HepG2 (cell line): ENCODE measurements at regions not wholly inside any gene's neighbourhood (a gene's known extent, or its start where the extent isn't known, plus 50 kb on each side); places are given as distances from the start of the nearest gene placed in this dataset.

Experiments
- ATAC-seq: fragments of 200-7000 bp; cut with Tn5 transposase; 3 replicates; pipeline ENCODE4 v1.9.1; 2020; ENCODE audit warnings: mild to moderate bottlenecking, moderate library complexity
- BruUV-seq: library from RNA; stranded (reverse); fragments of 400-500 nt; replicated peaks from 2 replicates; lab custom pipeline; 2021; lab: Mats Ljungman, UMichigan
- CTCF ChIA-PET: fragments of 300-600 bp; formaldehyde crosslinking; extraction: SDS; loops from one replicate; lab custom pipeline; 2021; ENCODE audit warnings: low total read pairs, inconsistent platforms, low intra/inter-chr PET ratio; lab: Yijun Ruan, JAX
- POLR2A ChIA-PET: fragments of 350-600 bp; sonication (Branson Sonifier 250); formaldehyde crosslinking; loops from one replicate; lab custom pipeline; 2020; ENCODE audit warnings: antibody characterized with exemption, inconsistent platforms; lab: Yijun Ruan, JAX
- DNase-seq: peaks from one replicate; pipeline ENCODE4 v3.0.0-alpha.2; 2015; ENCODE audit warnings: low spot score
- FAIRE-seq: peaks from 3 replicates; lab custom pipeline; 2011; peaks lifted over from hg19 to GRCh38; lab: Jason Lieb, UNC
- H2AFZ ChIP-seq: one replicate; pipeline ENCODE4 v1.6.1; 2011; ENCODE audit warnings: low read length, inconsistent platforms
- H3K27ac ChIP-seq: fragments of 300-600 bp; 3 replicates; pipeline ENCODE4 v1.8.0; 2011; ENCODE audit warnings: mixed run types, mild to moderate bottlenecking, mixed read lengths, low read length, inconsistent platforms; ENCODE audit not compliant: insufficient read depth; ENCODE audit errors: extremely low read length
- H3K27me3 ChIP-seq, 2 experiments: fragments of 200-600 bp in 1 of 2; 2 replicates in 1 of 2; 3 replicates in 1 of 2; pipeline versions ENCODE4 v1.6.0 to v1.8.0; 2011; ENCODE audit warnings: low read length in 2 of 2, mild to moderate bottlenecking in 2 of 2, moderate library complexity in 2 of 2, inconsistent platforms in 1 of 2; ENCODE audit not compliant: insufficient read depth in 2 of 2, control insufficient read depth in 1 of 2
- H3K36me3 ChIP-seq, 2 experiments: fragments of 200-600 bp in 1 of 2; replicated peaks in 1 of 2; 2 replicates in 1 of 2; 3 replicates in 1 of 2; pipeline versions ENCODE4 v1.5.1 to v1.8.0; 2011; ENCODE audit warnings: low read length in 2 of 2, inconsistent platforms in 1 of 2; ENCODE audit not compliant: insufficient read depth in 2 of 2, control insufficient read depth in 1 of 2
- H3K4me1 ChIP-seq: 2 replicates; pipeline ENCODE4 v1.5.1; 2012; ENCODE audit warnings: low read length, inconsistent platforms; ENCODE audit not compliant: insufficient read depth
- H3K4me2 ChIP-seq: 2 replicates; pipeline ENCODE4 v1.6.0; 2011; ENCODE audit warnings: low read depth, low read length, inconsistent platforms
- H3K4me3 ChIP-seq, 3 experiments: fragments of 200-600 bp in 1 of 3; sonication (generic), shearing (Covaris generic) in 1 of 3; replicated peaks in 1 of 3; 2 replicates each; pipeline ENCODE4 v1.5.1; 2011 to 2016; ENCODE audit warnings: low read length in 3 of 3, inconsistent platforms in 2 of 3, low read depth in 2 of 3, mild to moderate bottlenecking in 2 of 3, control low read depth in 1 of 3, mixed read lengths in 1 of 3; ENCODE audit not compliant: insufficient read depth in 1 of 3
- H3K79me2 ChIP-seq: one replicate; pipeline ENCODE4 v1.6.1; 2011; ENCODE audit warnings: low read length, inconsistent platforms; ENCODE audit not compliant: insufficient read depth
- H3K9ac ChIP-seq: 2 replicates; pipeline ENCODE4 v1.6.0; 2011; ENCODE audit warnings: mild to moderate bottlenecking, low read depth, low read length, inconsistent platforms; ENCODE audit not compliant: insufficient read depth
- H3K9me3 ChIP-seq: 2 replicates; pipeline ENCODE4 v1.5.1; 2012; ENCODE audit warnings: mild to moderate bottlenecking, low read length
- H4K20me1 ChIP-seq: 2 replicates; pipeline ENCODE4 v1.6.0; 2011; ENCODE audit warnings: inconsistent platforms, mild to moderate bottlenecking, low read length, moderate library complexity; ENCODE audit not compliant: insufficient read depth
- CREBL2 ChIP-seq: sonication (generic); formaldehyde crosslinking; IDR thresholded peaks from 2 replicates; pipeline ENCODE4 v1.8.1; 2023; ENCODE audit warnings: missing genetic modification reagents, mild to moderate bottlenecking, borderline replicate concordance
- FOXO4 ChIP-seq: sonication (generic); formaldehyde crosslinking; conservative IDR thresholded peaks from 2 replicates; pipeline ENCODE4 v1.8.1; 2023; ENCODE audit warnings: missing genetic modification reagents
- KDM6A ChIP-seq: IDR thresholded peaks from 2 replicates; pipeline ENCODE4 v1.6.1; 2016; ENCODE audit warnings: low read depth
- NCOR1 ChIP-seq: fragments of 200-600 bp; sonication (generic); IDR thresholded peaks from 2 replicates; pipeline ENCODE4 v1.7.0; 2017; ENCODE audit warnings: antibody characterized with exemption, low read length, borderline replicate concordance
- NFATC3 ChIP-seq: sonication (generic); formaldehyde crosslinking; IDR thresholded peaks from 2 replicates; pipeline ENCODE4 v1.5.1; 2020; ENCODE audit warnings: mild to moderate bottlenecking, missing genetic modification reagents
- NR2F1 ChIP-seq, 2 experiments: fragments of 450-650 bp in 1 of 2; formaldehyde crosslinking in 1 of 2; IDR thresholded peaks; 2 replicates each; pipeline versions ENCODE4 v1.5.0 to v1.6.1; 2016 to 2020; ENCODE audit warnings: mild to moderate bottlenecking in 1 of 2, missing compliant biosample characterization in 1 of 2, missing genetic modification reagents in 1 of 2, moderate library complexity in 1 of 2
- TCF12 ChIP-seq, 2 experiments: fragments of 450-650 bp in 1 of 2; sonication (generic) in 1 of 2; formaldehyde crosslinking in 1 of 2; IDR thresholded peaks; 2 replicates each; pipeline versions ENCODE4 v1.6.1 to v1.8.0; 2017 to 2022; ENCODE audit warnings: antibody characterized with exemption in 1 of 2, mild to moderate bottlenecking in 1 of 2, missing genetic modification reagents in 1 of 2, moderate library complexity in 1 of 2
- TMF1 ChIP-seq: sonication (generic); formaldehyde crosslinking; IDR thresholded peaks from 2 replicates; pipeline ENCODE4 v1.8.1; 2022; ENCODE audit warnings: low read depth, missing genetic modification reagents
- ZNF251 ChIP-seq: sonication (generic); formaldehyde crosslinking; IDR thresholded peaks from 2 replicates; pipeline ENCODE4 v1.9.0; 2021; ENCODE audit warnings: mild to moderate bottlenecking, missing genetic modification reagents
- ZNF329 ChIP-seq: sonication (generic); formaldehyde crosslinking; IDR thresholded peaks from 2 replicates; pipeline ENCODE4 v1.9.0; 2021; ENCODE audit warnings: low read depth, mild to moderate bottlenecking, missing genetic modification reagents
- ZNF616 ChIP-seq: sonication (generic); formaldehyde crosslinking; IDR thresholded peaks from 2 replicates; pipeline ENCODE4 v1.5.0; 2020; ENCODE audit warnings: low read depth, mild to moderate bottlenecking, missing genetic modification reagents
- ZNF788 ChIP-seq: sonication (generic); formaldehyde crosslinking; IDR thresholded peaks from 2 replicates; pipeline ENCODE4 v1.5.0; 2020; ENCODE audit warnings: mild to moderate bottlenecking, missing genetic modification reagents, borderline replicate concordance
- WGBS: methylation state at CpG from one replicate; pipeline ENCODE4 v1.1.6; 2017; ENCODE audit warnings: low lambda C conversion rate; 5-methylcytosine and 5-hydroxymethylcytosine counted together
- in situ Hi-C: cut with HindIII; loops from 2 replicates; pipeline ENCODE4 v1.10.0; 2017; ENCODE audit warnings: low pct_unique_long_range_greater_than_20kb; ENCODE audit not compliant: extremely low pct_ligation_motif_present
- intact Hi-C: fragments of 100-400 bp; cut with micrococcal nuclease; formaldehyde crosslinking; loops from one replicate; pipeline ENCODE4 v1.10.0; 2022; ENCODE audit not compliant: unreplicated experiment

GRCh38 chr15:70442616-70443321 lies 320.6 kb downstream of the UACA start (continued):
- no peak for TF ChIP-seq ZNF788
- TF ChIP-seq TCF12 (IDR thresholded peaks at IDR 0.05), result no peak
- TF ChIP-seq TCF12 (CRISPR knock-in tag; IDR thresholded peaks at IDR 0.05), result no peak
- TF ChIP-seq ZNF329 (CRISPR knock-in tag), result no peak
- TF ChIP-seq ZNF251 (CRISPR knock-in tag), result no peak

GRCh38 chr15:70442211-70442610 lies 321.1 kb downstream of the UACA start:
- FAIRE-seq, result no peak
- no peak overlapping the region for H3K27ac ChIP-seq
- H3K36me3 ChIP-seq, result no peaks in the 10 kb centered on the region
- no peaks in the 10 kb centered on the region for H4K20me1 ChIP-seq
- no peak for ATAC-seq
- intact Hi-C loops, result no loop called here
- no peaks in the 10 kb centered on the region for H3K79me2 ChIP-seq
- no peak overlapping the region for H2AFZ ChIP-seq
- WGBS, result 46% methylated on average over 13 of the region's 13 CpGs
- ChIA-PET POLR2A (no interaction called here), CTCF (no interaction called here)
- no peak for DNase-seq
- in situ Hi-C loops, result no loop called here
- peaks cover 1 to 31% of the 10 kb centered on the region in 2 experiments; a peak in 3 of 5 replicates for H3K27me3 ChIP-seq
- no peak overlapping the region for H3K4me3 ChIP-seq
- H3K4me1 ChIP-seq, result peaks cover 8% of the 10 kb centered on the region
- BruUV-seq, result no TSS peak
- no peak overlapping the region for H3K9ac ChIP-seq
- H3K9me3 ChIP-seq, result no peaks in the 10 kb centered on the region
- H3K4me2 ChIP-seq, result no peak overlapping the region
- TF ChIP-seq FOXO4 (CRISPR knock-in tag) (no peak), KDM6A (no peak), ZNF616 (no peak), NFATC3 (CRISPR knock-in tag) (no peak), CREBL2 (CRISPR knock-in tag) (no peak), NR2F1 (CRISPR knock-in tag; IDR thresholded peaks at IDR 0.05) (no peak), TMF1 (CRISPR knock-in tag) (no peak), NCOR1 (no peak)
